Urothelium cell line (cell line): ENCODE measurements at regions not wholly inside any gene's neighbourhood (a gene's known extent, or its start where the extent isn't known, plus 50 kb on each side); places are given as distances from the start of the nearest gene placed in this dataset.

Experiments
- DNase-seq: peaks from one replicate; pipeline ENCODE4 v3.0.0; 2011; ENCODE audit warnings: low spot score, mixed read lengths
- FAIRE-seq: peaks from 2 replicates; lab custom pipeline; 2011; peaks lifted over from hg19 to GRCh38; lab: Jason Lieb, UNC

- no peak for DNase-seq
- no peak for FAIRE-seq
Measured at GRCh38 chr6:55643861-55644260, 64.9 kb upstream of the HMGCLL1 start.

GRCh38 chr6:55642366-55642765 is 63.4 kb upstream of the HMGCLL1 start:
- no peak for FAIRE-seq
- DNase-seq, result no peak

- DNase-seq, result no peak
- FAIRE-seq, result no peak
Measured at GRCh38 chr6:55636406-55637102, 57.6 kb upstream of the HMGCLL1 start.

- no peak for DNase-seq
- no peak for FAIRE-seq
Measured at GRCh38 chr6:55633471-55633870, 54.5 kb upstream of the HMGCLL1 start.

GRCh38 chr6:55632953-55633352 is 54.0 kb upstream of the HMGCLL1 start:
- no peak for DNase-seq
- no peak for FAIRE-seq
